ENCODE measurements at regions not wholly inside any gene's neighbourhood (a gene's known extent, or its start where the extent isn't known, plus 50 kb on each side); places are given as distances from the start of the nearest gene placed in this dataset.
A peak's percentile ranks its signal among the peaks of the same experiment; 100 is the strongest.

- TF ChIP-seq, protein P1, sequence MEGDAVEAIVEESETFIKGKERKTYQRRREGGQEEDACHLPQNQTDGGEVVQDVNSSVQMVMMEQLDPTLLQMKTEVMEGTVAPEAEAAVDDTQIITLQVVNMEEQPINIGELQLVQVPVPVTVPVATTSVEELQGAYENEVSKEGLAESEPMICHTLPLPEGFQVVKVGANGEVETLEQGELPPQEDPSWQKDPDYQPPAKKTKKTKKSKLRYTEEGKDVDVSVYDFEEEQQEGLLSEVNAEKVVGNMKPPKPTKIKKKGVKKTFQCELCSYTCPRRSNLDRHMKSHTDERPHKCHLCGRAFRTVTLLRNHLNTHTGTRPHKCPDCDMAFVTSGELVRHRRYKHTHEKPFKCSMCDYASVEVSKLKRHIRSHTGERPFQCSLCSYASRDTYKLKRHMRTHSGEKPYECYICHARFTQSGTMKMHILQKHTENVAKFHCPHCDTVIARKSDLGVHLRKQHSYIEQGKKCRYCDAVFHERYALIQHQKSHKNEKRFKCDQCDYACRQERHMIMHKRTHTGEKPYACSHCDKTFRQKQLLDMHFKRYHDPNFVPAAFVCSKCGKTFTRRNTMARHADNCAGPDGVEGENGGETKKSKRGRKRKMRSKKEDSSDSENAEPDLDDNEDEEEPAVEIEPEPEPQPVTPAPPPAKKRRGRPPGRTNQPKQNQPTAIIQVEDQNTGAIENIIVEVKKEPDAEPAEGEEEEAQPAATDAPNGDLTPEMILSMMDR (IDR thresholded peaks at IDR 0.05; ENCODE audit: low read depth, low read length): no peak
- DNase-seq (ENCODE audit: extremely low read depth, low read depth): no peak
Observed at GRCh38 chr13:21228738-21229137, 52.3 kb downstream of the MRPL57 start.

DNA sequence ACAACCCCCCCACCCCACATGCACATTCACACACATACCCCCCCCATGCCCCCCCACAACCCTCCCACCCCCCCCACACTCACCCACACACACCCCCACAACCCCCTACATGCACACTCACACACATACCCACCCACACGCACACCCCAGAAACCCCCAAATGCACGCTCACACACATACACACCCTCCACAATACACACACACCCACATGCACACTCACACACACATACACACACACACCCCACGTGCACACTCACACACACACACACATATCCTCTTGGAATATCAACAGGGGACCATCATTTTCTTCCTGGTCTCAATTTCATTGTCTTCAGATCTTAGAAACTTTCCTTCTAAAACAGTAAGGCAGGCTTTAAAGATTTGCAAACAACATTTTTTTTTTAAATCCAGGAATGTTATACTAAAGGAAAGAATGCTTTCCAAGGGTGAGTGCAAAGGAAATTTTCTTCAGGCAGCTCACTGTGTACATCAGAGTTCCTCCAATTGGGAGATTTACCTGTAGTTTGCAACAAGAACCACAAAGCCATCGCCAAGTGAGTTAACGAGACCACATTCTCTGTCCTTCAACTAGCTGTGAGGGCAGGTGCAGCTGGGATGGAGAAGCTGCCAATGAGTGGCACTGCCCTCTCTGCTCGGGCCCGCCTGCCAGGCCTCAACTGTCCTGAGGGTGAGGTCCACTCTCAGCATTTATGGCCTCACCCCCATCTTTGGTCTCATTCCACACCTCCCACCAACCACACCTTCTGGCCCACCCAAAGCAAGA lies 53.0 kb downstream of the MRPL57 start:
- TF ChIP-seq, protein P1 (IDR thresholded peaks at IDR 0.05; ENCODE audit: low read depth, low read length): no peak
- no peak for DNase-seq (ENCODE audit: extremely low read depth, low read depth)

- DNase-seq (ENCODE audit: extremely low read depth, low read depth): no peak
- TF ChIP-seq, protein P1 (IDR thresholded peaks at IDR 0.05; ENCODE audit: low read depth, low read length): no peak
Observed at GRCh38 chr13:21230516-21230915, 54.1 kb downstream of the MRPL57 start.

DNA sequence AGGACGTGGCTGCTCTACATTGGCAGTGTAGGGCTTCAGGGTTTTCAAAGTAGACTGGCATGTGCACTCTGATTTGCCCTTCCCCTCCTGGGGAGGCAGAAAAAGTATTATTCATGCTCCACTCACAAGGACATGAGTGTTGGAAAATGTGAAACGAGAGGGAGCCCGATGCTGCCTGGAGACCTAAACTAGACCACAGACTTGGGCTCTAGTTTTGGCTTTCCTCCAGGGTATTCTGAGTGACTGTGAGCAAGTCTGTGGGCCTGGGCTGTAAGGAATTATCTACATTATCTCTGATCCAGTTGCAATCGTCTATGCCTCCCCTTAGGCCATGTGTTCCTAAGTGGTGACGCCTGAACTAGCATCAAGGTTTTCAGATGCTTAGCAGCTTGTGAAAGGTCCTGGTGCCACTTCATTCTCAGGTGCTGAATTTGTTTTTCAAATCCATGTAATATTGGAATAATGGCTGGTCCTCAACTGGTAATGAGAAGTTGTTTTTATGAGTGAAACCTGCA lies 55.0 kb downstream of the MRPL57 start:
- TF ChIP-seq, protein P1 (IDR thresholded peaks at IDR 0.05; ENCODE audit: low read depth, low read length): no peak
- no peak for DNase-seq (ENCODE audit: extremely low read depth, low read depth)

DNA sequence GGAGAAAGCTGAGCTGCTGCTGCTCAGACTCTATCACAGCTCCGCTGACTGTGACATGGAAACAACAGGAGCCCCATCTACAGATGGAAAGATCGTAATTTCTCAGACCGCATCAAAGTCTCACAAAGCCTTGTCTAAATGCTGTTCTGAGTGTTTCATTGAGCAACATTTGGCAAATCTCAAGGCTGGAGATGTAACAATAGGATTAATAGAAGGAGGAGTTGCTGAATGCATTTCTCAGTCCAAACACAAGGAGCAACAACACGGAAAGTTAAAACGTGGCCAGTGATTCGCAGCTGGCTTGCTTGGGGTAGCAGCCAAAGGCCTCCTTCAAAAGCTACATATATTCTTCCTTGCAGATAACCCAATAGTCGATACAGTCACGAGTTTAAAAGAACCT lies 55.7 kb downstream of the MRPL57 start:
- TF ChIP-seq, protein P1 (IDR thresholded peaks at IDR 0.05; ENCODE audit: low read depth, low read length): no peak
- peak; percentile 31 for DNase-seq (ENCODE audit: extremely low read depth, low read depth)

DNA sequence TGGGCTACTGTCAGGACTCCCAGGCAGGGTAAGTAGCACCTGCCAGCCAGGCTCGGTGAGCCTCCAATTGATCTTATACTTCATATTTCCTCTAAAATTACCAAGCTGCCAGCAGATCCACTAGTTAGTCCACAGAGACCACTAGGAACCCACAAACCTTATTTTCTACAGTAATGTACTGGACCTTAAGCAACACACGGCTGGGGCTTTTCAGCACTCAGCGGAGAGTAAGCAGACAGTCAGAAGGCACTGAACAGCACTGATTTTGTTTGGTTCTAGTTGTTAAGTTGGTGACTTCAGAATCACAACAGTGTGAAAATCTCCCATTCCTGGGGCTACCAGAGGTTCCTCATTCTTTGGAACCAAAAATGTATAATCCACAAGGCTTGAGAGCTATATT lies 56.1 kb downstream of the MRPL57 start:
- TF ChIP-seq, protein P1 (IDR thresholded peaks at IDR 0.05; ENCODE audit: low read depth, low read length): no peak
- DNase-seq (ENCODE audit: extremely low read depth, low read depth): no peak

DNA sequence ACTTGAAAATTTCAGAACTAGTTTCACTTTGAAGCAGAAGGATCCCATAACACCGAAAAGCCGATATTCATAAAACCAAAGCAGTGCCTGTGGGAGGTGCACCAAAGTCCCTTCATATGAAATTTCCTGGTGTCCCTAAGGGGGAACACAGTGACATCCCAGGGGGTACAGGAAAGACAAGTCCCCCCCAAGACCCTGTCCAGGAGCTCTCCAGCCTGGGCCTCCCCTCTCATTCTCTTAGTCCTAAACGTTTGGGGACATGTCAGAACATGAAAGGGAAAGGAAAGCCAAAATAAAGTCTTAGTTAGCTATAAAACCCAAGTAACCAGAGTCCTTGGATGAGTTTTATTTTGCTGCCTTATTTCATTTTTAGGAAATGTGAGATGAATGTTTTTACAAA lies 56.6 kb downstream of the MRPL57 start:
- TF ChIP-seq, protein P1 (IDR thresholded peaks at IDR 0.05; ENCODE audit: low read depth, low read length): no peak
- DNase-seq (ENCODE audit: extremely low read depth, low read depth): no peak

All from AG09319 (cell line).